Smooth muscle cell (in vitro differentiated cells): ENCODE measurements at regions not wholly inside any gene's neighbourhood (a gene's known extent, or its start where the extent isn't known, plus 50 kb on each side); places are given as distances from the start of the nearest gene placed in this dataset.
A peak's percentile ranks its signal among the peaks of the same experiment; 100 is the strongest.

Source experiments
- DNase-seq: peaks from one replicate; lab custom pipeline; 2025; ENCODE audit not compliant: unreplicated experiment; lab: John Stamatoyannopoulos, UW
- H2AFZ ChIP-seq: fragments of 200-600 bp; sonication (generic); 2 replicates; pipeline ENCODE4 v1.6.0; 2016; ENCODE audit warnings: antibody characterized with exemption, low read depth, mild to moderate bottlenecking
- H3F3A ChIP-seq: fragments of 200-600 bp; sonication (generic); 2 replicates; pipeline ENCODE4 v1.6.0; 2017; ENCODE audit warnings: antibody characterized with exemption, low read depth
- H3K27ac ChIP-seq: fragments of 200-600 bp; sonication (generic); 2 replicates; pipeline ENCODE4 v1.5.1; 2016; ENCODE audit warnings: low read depth, mild to moderate bottlenecking
- H3K27me3 ChIP-seq: fragments of 200-600 bp; sonication (generic); 2 replicates; pipeline ENCODE4 v1.6.1; 2016; ENCODE audit warnings: low read depth, mild to moderate bottlenecking
- H3K36me3 ChIP-seq: fragments of 200-600 bp; sonication (generic); 2 replicates; pipeline ENCODE4 v1.5.1; 2016; ENCODE audit warnings: low read depth
- H3K4me1 ChIP-seq: fragments of 200-600 bp; sonication (generic); 2 replicates; pipeline ENCODE4 v1.5.1; 2016; ENCODE audit warnings: low read depth
- H3K4me2 ChIP-seq: fragments of 200-600 bp; sonication (generic); 2 replicates; pipeline ENCODE4 v1.6.0; 2016; ENCODE audit warnings: mild to moderate bottlenecking
- H3K4me3 ChIP-seq: fragments of 200-600 bp; sonication (generic); 2 replicates; pipeline ENCODE4 v1.5.1; 2016; ENCODE audit warnings: mild to moderate bottlenecking
- H3K79me2 ChIP-seq: fragments of 200-600 bp; sonication (generic); 2 replicates; pipeline ENCODE4 v1.6.0; 2016; ENCODE audit warnings: low read depth, mild to moderate bottlenecking
- H3K9ac ChIP-seq: fragments of 200-600 bp; sonication (generic); 2 replicates; pipeline ENCODE4 v1.6.0; 2016; ENCODE audit warnings: low read depth
- H3K9me3 ChIP-seq: fragments of 200-600 bp; sonication (generic); replicated peaks from 2 replicates; pipeline ENCODE4 v1.5.1; 2016; ENCODE audit warnings: low read depth
- H4K20me1 ChIP-seq: fragments of 200-600 bp; sonication (generic); 2 replicates; pipeline ENCODE4 v1.6.0; 2016; ENCODE audit warnings: low read depth
- CTCF ChIP-seq: fragments of 200-600 bp; sonication (generic); IDR thresholded peaks from 2 replicates; pipeline ENCODE4 v1.5.1; 2017; ENCODE audit warnings: borderline replicate concordance, mild to moderate bottlenecking, antibody characterized with exemption; ENCODE audit not compliant: insufficient read depth, poor library complexity, severe bottlenecking
- WGBS: methylation state at CpG from one replicate; pipeline ENCODE4 v1.1.7; 2016; ENCODE audit warnings: low lambda C conversion rate; 5-methylcytosine and 5-hydroxymethylcytosine counted together

DNA sequence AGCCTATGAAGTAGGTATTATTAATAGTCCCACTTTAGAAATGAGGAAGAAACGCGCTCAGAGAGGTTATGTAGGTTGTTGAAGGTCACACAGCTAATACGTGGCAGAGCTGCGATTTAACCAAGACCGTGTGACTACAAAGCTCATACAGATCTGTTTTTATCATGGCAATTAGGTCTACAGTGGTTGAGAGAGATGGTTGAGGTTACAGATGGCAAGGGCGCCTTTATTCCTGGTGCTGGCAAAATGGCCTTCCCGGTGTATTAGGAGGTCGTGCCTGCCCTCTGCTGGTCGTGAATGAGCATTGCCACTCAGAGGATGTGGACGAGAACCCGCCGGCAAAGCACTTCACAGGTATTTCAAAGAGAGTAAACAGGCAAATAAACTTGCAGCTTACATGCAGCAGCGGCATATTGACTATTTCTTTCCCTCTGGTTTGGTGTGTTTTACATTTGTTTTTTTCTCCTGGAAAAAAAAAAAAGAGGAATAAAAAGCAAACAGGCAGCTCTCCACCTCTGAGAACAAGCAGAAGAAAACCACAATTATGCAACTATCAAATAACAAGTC lies 65.3 kb upstream of the EGFLAM start:
- DNase-seq, result peak; percentile 18
- H4K20me1 ChIP-seq, result no peaks in the 10 kb centered on the region
- H3K9me3 ChIP-seq, result no peaks in the 10 kb centered on the region
- no peaks in the 10 kb centered on the region for H3K79me2 ChIP-seq
- no peaks in the 10 kb centered on the region for H3K36me3 ChIP-seq
- H3K27me3 ChIP-seq, result no peaks in the 10 kb centered on the region
- peak; percentile 88 for TF ChIP-seq CTCF
- H3F3A ChIP-seq, result no peaks in the 10 kb centered on the region
- no peak overlapping the region for H3K4me3 ChIP-seq
- H3K9ac ChIP-seq, result no peak overlapping the region
- no peak overlapping the region for H2AFZ ChIP-seq
- no peak overlapping the region for H3K27ac ChIP-seq
- H3K4me1 ChIP-seq, result no peaks in the 10 kb centered on the region
- WGBS, result 20% methylated on average over 13 of the region's 13 CpGs
- peak overlapping the region; percentile 23 for H3K4me2 ChIP-seq

- TF ChIP-seq CTCF, result no peak
- H3K4me2 ChIP-seq, result no peak overlapping the region
- no peak overlapping the region for H2AFZ ChIP-seq
- H3K4me1 ChIP-seq, result no peaks in the 10 kb centered on the region
- H3F3A ChIP-seq, result no peaks in the 10 kb centered on the region
- no peaks in the 10 kb centered on the region for H3K79me2 ChIP-seq
- H3K27me3 ChIP-seq, result no peaks in the 10 kb centered on the region
- no peak overlapping the region for H3K9ac ChIP-seq
- no peaks in the 10 kb centered on the region for H3K36me3 ChIP-seq
- no peaks in the 10 kb centered on the region for H4K20me1 ChIP-seq
- H3K9me3 ChIP-seq, result no peaks in the 10 kb centered on the region
- H3K27ac ChIP-seq, result no peak overlapping the region
- H3K4me3 ChIP-seq, result no peak overlapping the region
- no peak for DNase-seq
Measured at GRCh38 chr5:38191693-38192092, 66.7 kb upstream of the EGFLAM start.

- no peak for TF ChIP-seq CTCF
- Histone ChIP-seq H3K27ac (no peak overlapping the region), H3K4me2 (no peak overlapping the region), H3K4me1 (no peaks in the 10 kb centered on the region), H3F3A (no peaks in the 10 kb centered on the region), H3K4me3 (no peak overlapping the region), H3K9ac (no peak overlapping the region), H4K20me1 (no peaks in the 10 kb centered on the region), H3K79me2 (no peaks in the 10 kb centered on the region), H3K9me3 (no peaks in the 10 kb centered on the region), H3K27me3 (no peaks in the 10 kb centered on the region), H3K36me3 (no peaks in the 10 kb centered on the region), H2AFZ (no peak overlapping the region)
- no peak for DNase-seq
- WGBS, result 93% methylated on average over 12 of the region's 12 CpGs
Measured at GRCh38 chr5:38190111-38190510, 68.2 kb upstream of the EGFLAM start.

DNA sequence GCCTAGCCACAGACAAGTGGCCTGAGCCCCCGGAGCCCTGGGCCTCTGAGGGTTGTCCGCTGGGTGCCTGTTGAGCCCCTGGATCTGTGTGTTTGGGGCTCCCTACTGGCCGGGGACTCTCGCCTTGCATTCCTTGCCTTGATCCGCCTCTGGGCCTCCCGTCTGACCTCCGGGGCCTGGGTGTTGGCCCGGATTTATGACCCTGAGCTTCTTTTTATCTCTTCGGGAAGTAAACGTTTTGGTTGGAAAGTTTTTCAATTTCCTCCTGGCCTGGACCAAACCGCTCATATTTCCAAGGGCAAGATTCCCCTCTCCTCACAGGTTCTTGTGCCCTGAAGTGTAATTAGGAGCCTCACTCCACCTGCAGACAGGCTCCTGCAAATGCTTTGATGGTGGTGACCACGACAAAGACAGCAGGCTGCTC lies 69.3 kb upstream of the EGFLAM start:
- no peak for DNase-seq
- no peaks in the 10 kb centered on the region for H3K79me2 ChIP-seq
- H3K4me1 ChIP-seq, result no peaks in the 10 kb centered on the region
- no peaks in the 10 kb centered on the region for H3K9me3 ChIP-seq
- TF ChIP-seq CTCF, result no peak
- H3K27me3 ChIP-seq, result no peaks in the 10 kb centered on the region
- no peak overlapping the region for H3K27ac ChIP-seq
- H3K4me2 ChIP-seq, result no peak overlapping the region
- no peak overlapping the region for H3K9ac ChIP-seq
- no peaks in the 10 kb centered on the region for H3K36me3 ChIP-seq
- H3F3A ChIP-seq, result no peaks in the 10 kb centered on the region
- no peak overlapping the region for H3K4me3 ChIP-seq
- WGBS, result 54% methylated on average over 12 of the region's 12 CpGs
- H4K20me1 ChIP-seq, result no peaks in the 10 kb centered on the region
- H2AFZ ChIP-seq, result peak overlapping the region; percentile 25
